ENCODE measurements at regions not wholly inside any gene's neighbourhood (a gene's known extent, or its start where the extent isn't known, plus 50 kb on each side); places are given as distances from the start of the nearest gene placed in this dataset.
A peak's percentile ranks its signal among the peaks of the same experiment; 100 is the strongest.

DNA sequence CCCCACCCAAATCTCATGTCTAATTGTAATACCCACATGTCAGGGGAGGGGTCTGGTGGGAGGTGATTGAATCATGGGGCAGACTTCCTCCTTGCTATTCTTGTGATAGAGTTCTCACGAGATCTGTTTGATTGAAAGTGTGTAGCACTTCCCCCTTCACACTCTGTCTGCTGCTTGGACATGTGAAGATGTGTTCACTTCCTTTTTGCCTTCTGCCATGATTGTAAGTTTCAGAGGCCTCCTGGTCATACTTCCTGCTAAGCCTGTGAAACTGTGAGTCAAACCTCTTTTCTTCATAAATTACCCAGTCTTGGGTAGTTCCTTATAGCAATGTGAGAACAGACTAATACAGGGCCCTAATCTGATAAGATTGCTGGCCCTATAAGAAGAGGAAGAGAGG is 1514.8 kb downstream of the RPA4 start:
- no peak overlapping the region for H2AFZ ChIP-seq (ENCODE audit: low read length)
- ChIA-PET CTCF (no interaction called here), POLR2A (ENCODE audit: unreplicated experiment) (no interaction called here)
- no peaks in the 10 kb centered on the region for H3K4me1 ChIP-seq (ENCODE audit: insufficient read depth, low read length)
- H3K9me2 ChIP-seq (replicated peaks; ENCODE audit: low read length): no peaks in the 10 kb centered on the region
- H3K36me3 ChIP-seq (ENCODE audit: low read depth, low read length): no peaks in the 10 kb centered on the region
- intact Hi-C loops (cut with micrococcal nuclease): no loop called here
- no peaks in the 10 kb centered on the region for H3K9me3 ChIP-seq (ENCODE audit: low read length)
- no peaks in the 10 kb centered on the region for H3K27me3 ChIP-seq (ENCODE audit: low read length)
- no peaks in the 10 kb centered on the region for H3K79me2 ChIP-seq (ENCODE audit: low read length)
- H3F3A ChIP-seq (ENCODE audit: low read length, unreplicated experiment): no peaks in the 10 kb centered on the region
- no peaks in the 10 kb centered on the region for H4K20me1 ChIP-seq (ENCODE audit: low read length)
- H3K9ac ChIP-seq (ENCODE audit: low read length): no peak overlapping the region
- ATAC-seq (no peak), DNase-seq (no peak)
- H3K27ac ChIP-seq (ENCODE audit: low read length): no peak overlapping the region
- TF ChIP-seq EZH2phosphoT487 (IDR thresholded peaks at IDR 0.05; ENCODE audit: borderline replicate concordance, low read length): no peak
- TF ChIP-seq, protein P1, sequence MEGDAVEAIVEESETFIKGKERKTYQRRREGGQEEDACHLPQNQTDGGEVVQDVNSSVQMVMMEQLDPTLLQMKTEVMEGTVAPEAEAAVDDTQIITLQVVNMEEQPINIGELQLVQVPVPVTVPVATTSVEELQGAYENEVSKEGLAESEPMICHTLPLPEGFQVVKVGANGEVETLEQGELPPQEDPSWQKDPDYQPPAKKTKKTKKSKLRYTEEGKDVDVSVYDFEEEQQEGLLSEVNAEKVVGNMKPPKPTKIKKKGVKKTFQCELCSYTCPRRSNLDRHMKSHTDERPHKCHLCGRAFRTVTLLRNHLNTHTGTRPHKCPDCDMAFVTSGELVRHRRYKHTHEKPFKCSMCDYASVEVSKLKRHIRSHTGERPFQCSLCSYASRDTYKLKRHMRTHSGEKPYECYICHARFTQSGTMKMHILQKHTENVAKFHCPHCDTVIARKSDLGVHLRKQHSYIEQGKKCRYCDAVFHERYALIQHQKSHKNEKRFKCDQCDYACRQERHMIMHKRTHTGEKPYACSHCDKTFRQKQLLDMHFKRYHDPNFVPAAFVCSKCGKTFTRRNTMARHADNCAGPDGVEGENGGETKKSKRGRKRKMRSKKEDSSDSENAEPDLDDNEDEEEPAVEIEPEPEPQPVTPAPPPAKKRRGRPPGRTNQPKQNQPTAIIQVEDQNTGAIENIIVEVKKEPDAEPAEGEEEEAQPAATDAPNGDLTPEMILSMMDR (conservative IDR thresholded peaks at IDR 0.05; ENCODE audit: low read depth, low read length): no peak
- BruUV-seq (replicated peaks): no TSS peak
- no peak overlapping the region for H3K4me3 ChIP-seq (ENCODE audit: low read length)
- H3K4me2 ChIP-seq (ENCODE audit: low read length): no peak overlapping the region

DNA sequence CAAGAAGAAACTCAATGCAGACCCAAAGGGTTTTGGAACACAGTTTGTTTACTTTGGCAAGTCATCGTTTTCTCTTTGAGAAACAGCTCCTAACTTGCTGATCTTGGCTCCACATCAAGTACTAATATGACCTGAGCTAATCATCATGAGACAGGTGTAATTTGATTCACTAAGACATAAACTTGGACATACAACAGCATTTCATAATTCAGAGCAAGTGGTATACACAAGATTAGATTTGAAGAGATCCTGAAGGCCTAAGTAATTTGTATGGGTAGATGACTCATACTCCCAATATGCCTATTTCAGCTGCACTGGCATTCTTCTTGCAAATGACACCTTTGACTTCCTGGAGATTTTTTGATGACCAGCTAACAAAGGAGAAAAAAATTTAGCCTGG is 1521.7 kb downstream of the RPA4 start:
- Histone ChIP-seq H3K9me2 (replicated peaks; ENCODE audit: low read length) (no peaks in the 10 kb centered on the region), H3K9ac (ENCODE audit: low read length) (no peak overlapping the region), H4K20me1 (ENCODE audit: low read length) (no peaks in the 10 kb centered on the region), H3K4me2 (ENCODE audit: low read length) (no peak overlapping the region), H3K4me3 (ENCODE audit: low read length) (no peak overlapping the region), H3K36me3 (ENCODE audit: low read depth, low read length) (no peaks in the 10 kb centered on the region), H2AFZ (ENCODE audit: low read length) (no peak overlapping the region), H3K4me1 (ENCODE audit: insufficient read depth, low read length) (no peaks in the 10 kb centered on the region), H3F3A (ENCODE audit: low read length, unreplicated experiment) (no peaks in the 10 kb centered on the region), H3K79me2 (ENCODE audit: low read length) (no peaks in the 10 kb centered on the region), H3K27ac (ENCODE audit: low read length) (no peak overlapping the region), H3K27me3 (ENCODE audit: low read length) (no peaks in the 10 kb centered on the region), H3K9me3 (ENCODE audit: low read length) (no peaks in the 10 kb centered on the region)
- DNase-seq (peak; percentile 8), ATAC-seq (no peak)
- no TSS peak for BruUV-seq (replicated peaks)
- no peak for TF ChIP-seq EZH2 (IDR thresholded peaks at IDR 0.05; ENCODE audit: low read length, unreplicated experiment)
- TF ChIP-seq EZH2phosphoT487 (IDR thresholded peaks at IDR 0.05; ENCODE audit: borderline replicate concordance, low read length): no peak
- TF ChIP-seq, protein P1 (conservative IDR thresholded peaks at IDR 0.05; ENCODE audit: low read depth, low read length): no peak
- intact Hi-C loops (cut with micrococcal nuclease): no loop called here
- ChIA-PET POLR2A (ENCODE audit: unreplicated experiment) (no interaction called here), CTCF (no interaction called here)

DNA sequence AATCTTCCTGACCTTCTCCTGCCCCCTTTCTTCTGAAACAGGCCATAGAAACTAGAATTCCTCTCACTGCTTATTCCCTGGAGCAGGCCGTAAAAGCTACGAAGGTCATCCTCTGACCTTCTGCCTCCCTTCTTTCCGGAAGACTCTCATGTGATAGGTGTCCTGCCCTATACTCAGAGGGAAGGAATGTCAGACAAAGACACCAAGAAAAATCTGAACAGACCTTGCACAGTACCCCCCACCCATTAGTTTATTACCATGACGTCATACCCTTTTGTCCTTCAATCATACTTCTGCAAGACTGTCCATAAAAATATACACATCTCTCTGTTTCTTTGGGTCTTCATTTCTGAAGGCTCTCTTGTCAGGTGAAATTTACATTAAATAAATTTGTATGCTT is 1523.9 kb downstream of the RPA4 start:
- intact Hi-C loops (cut with micrococcal nuclease): no loop called here
- H2AFZ ChIP-seq (ENCODE audit: low read length): no peak overlapping the region
- H3K27ac ChIP-seq (ENCODE audit: low read length): no peak overlapping the region
- no peak for TF ChIP-seq EZH2phosphoT487 (IDR thresholded peaks at IDR 0.05; ENCODE audit: borderline replicate concordance, low read length)
- TF ChIP-seq EZH2 (IDR thresholded peaks at IDR 0.05; ENCODE audit: low read length, unreplicated experiment): no peak
- TF ChIP-seq, protein P1 (conservative IDR thresholded peaks at IDR 0.05; ENCODE audit: low read depth, low read length): no peak
- H3K4me3 ChIP-seq (ENCODE audit: low read length): no peak overlapping the region
- DNase-seq (no peak), ATAC-seq (no peak)
- no peaks in the 10 kb centered on the region for H3K9me2 ChIP-seq (replicated peaks; ENCODE audit: low read length)
- ChIA-PET CTCF (no interaction called here), POLR2A (ENCODE audit: unreplicated experiment) (no interaction called here)
- H3K4me2 ChIP-seq (ENCODE audit: low read length): no peak overlapping the region
- no peaks in the 10 kb centered on the region for H3K9me3 ChIP-seq (ENCODE audit: low read length)
- no peaks in the 10 kb centered on the region for H3K79me2 ChIP-seq (ENCODE audit: low read length)
- no peaks in the 10 kb centered on the region for H3K36me3 ChIP-seq (ENCODE audit: low read depth, low read length)
- H3K9ac ChIP-seq (ENCODE audit: low read length): no peak overlapping the region
- no peaks in the 10 kb centered on the region for H3F3A ChIP-seq (ENCODE audit: low read length, unreplicated experiment)
- no peaks in the 10 kb centered on the region for H3K4me1 ChIP-seq (ENCODE audit: insufficient read depth, low read length)
- no TSS peak for BruUV-seq (replicated peaks)
- no peaks in the 10 kb centered on the region for H4K20me1 ChIP-seq (ENCODE audit: low read length)
- H3K27me3 ChIP-seq (ENCODE audit: low read length): no peaks in the 10 kb centered on the region
